Neural cell (in vitro differentiated cells): ENCODE measurements at regions not wholly inside any gene's neighbourhood (a gene's known extent, or its start where the extent isn't known, plus 50 kb on each side); places are given as distances from the start of the nearest gene placed in this dataset.

Experiments used
- CTCF ChIP-seq: fragments of 450-650 bp; IDR thresholded peaks from 2 replicates; pipeline ENCODE4 v1.5.1; 2014; ENCODE audit warnings: antibody characterized with exemption, mild to moderate bottlenecking, moderate library complexity; ENCODE audit not compliant: poor library complexity, severe bottlenecking
- EP300 ChIP-seq: fragments of 450-650 bp; conservative IDR thresholded peaks from 2 replicates; pipeline ENCODE4 v1.6.1; 2014; ENCODE audit warnings: antibody characterized with exemption, mild to moderate bottlenecking, moderate library complexity; ENCODE audit not compliant: poor library complexity, severe bottlenecking
- EZH2 ChIP-seq: fragments of 200-600, 300-800 bp; shearing (Covaris generic), sonication (generic); IDR thresholded peaks from 2 replicates; pipeline ENCODE4 v1.6.1; 2014; ENCODE audit warnings: antibody characterized with exemption, low read length, borderline replicate concordance, mild to moderate bottlenecking; ENCODE audit not compliant: insufficient read depth, poor library complexity, severe bottlenecking
- MXI1 ChIP-seq: fragments of 450-650 bp; conservative IDR thresholded peaks from 2 replicates; pipeline ENCODE4 v1.6.1; 2014; ENCODE audit warnings: antibody characterized with exemption, mild to moderate bottlenecking; ENCODE audit not compliant: poor library complexity, severe bottlenecking
- RAD21 ChIP-seq: fragments of 450-650 bp; conservative IDR thresholded peaks from 2 replicates; pipeline ENCODE4 v1.6.1; 2014; ENCODE audit warnings: antibody characterized with exemption, mild to moderate bottlenecking, moderate library complexity
- REST ChIP-seq: IDR thresholded peaks from 2 replicates; pipeline ENCODE4 v1.6.1; 2012; ENCODE audit warnings: borderline replicate concordance
- SMC3 ChIP-seq: fragments of 450-650 bp; conservative IDR thresholded peaks from 2 replicates; pipeline ENCODE4 v1.6.1; 2014; ENCODE audit warnings: antibody characterized with exemption, mild to moderate bottlenecking, moderate library complexity; ENCODE audit not compliant: poor library complexity
- TAF1 ChIP-seq: IDR thresholded peaks from 2 replicates; pipeline ENCODE4 v1.6.1; 2012; ENCODE audit warnings: low read depth

GRCh38 chr3:146974001-146974400, 368.9 kb upstream of the PLSCR5 start:
- TF ChIP-seq CTCF = no peak
- TF ChIP-seq SMC3 = no peak
- TF ChIP-seq RAD21 = no peak
- no peak for TF ChIP-seq REST
- no peak for TF ChIP-seq EZH2
- TF ChIP-seq TAF1 = no peak
- TF ChIP-seq MXI1 = no peak
- TF ChIP-seq EP300 = no peak
